Skeletal muscle tissue (tissue), 3 donors: ENCODE measurements at regions not wholly inside any gene's neighbourhood (a gene's known extent, or its start where the extent isn't known, plus 50 kb on each side); places are given as distances from the start of the nearest gene placed in this dataset.
A peak's percentile ranks its signal among the peaks of the same experiment; 100 is the strongest.

Experiments
- H3K27ac ChIP-seq: one replicate; pipeline ENCODE4 v1.7.0; 2013; ENCODE audit warnings: mild to moderate bottlenecking, low read depth, low read length, inconsistent platforms
- H3K27me3 ChIP-seq, 3 donors: one replicate each; pipeline ENCODE4 v1.7.0; 2013; ENCODE audit warnings: low read length in 3 of 3; ENCODE audit not compliant: control insufficient read depth in 3 of 3, insufficient read depth in 3 of 3
- H3K36me3 ChIP-seq, 3 donors: one replicate each; pipeline ENCODE4 v1.7.0; 2013; ENCODE audit warnings: low read length in 3 of 3; ENCODE audit not compliant: control insufficient read depth in 3 of 3, insufficient read depth in 3 of 3
- H3K4me1 ChIP-seq, 3 donors: one replicate each; pipeline ENCODE4 v1.7.0; 2013; ENCODE audit warnings: low read length in 3 of 3, mild to moderate bottlenecking in 3 of 3; ENCODE audit not compliant: control insufficient read depth in 3 of 3, insufficient read depth in 3 of 3
- H3K4me3 ChIP-seq, 3 donors: one replicate each; pipeline ENCODE4 v1.7.0; 2013; ENCODE audit warnings: low read length in 3 of 3
- H3K9ac ChIP-seq, 3 donors: one replicate each; pipeline ENCODE4 v1.7.0; 2013; ENCODE audit warnings: low read length in 3 of 3, mild to moderate bottlenecking in 3 of 3, moderate library complexity in 2 of 3, low read depth in 1 of 3
- H3K9me3 ChIP-seq, 3 donors: one replicate each; pipeline ENCODE4 v1.7.0; 2013; ENCODE audit warnings: low read length in 3 of 3; ENCODE audit not compliant: control insufficient read depth in 3 of 3
- donor health status: Osteomylitis.

GRCh38 chr12:58148976-58149375 is 207.6 kb downstream of the ATP23 start:
- no peak overlapping the region for H3K27ac ChIP-seq
- H3K4me1 ChIP-seq: peaks cover 0 to 3% (median 0%) of the 10 kb centered on the region in 3 donors
- no peak overlapping the region for H3K9ac ChIP-seq
- no peaks in the 10 kb centered on the region for H3K27me3 ChIP-seq
- H3K4me3 ChIP-seq: no peak overlapping the region
- no peaks in the 10 kb centered on the region for H3K36me3 ChIP-seq
- H3K9me3 ChIP-seq: no peaks in the 10 kb centered on the region

- H3K4me1 ChIP-seq: peaks cover 0 to 15% (median 0%) of the 10 kb centered on the region in 3 donors
- H3K9ac ChIP-seq: no peak overlapping the region
- H3K9me3 ChIP-seq: no peaks in the 10 kb centered on the region
- no peaks in the 10 kb centered on the region for H3K27me3 ChIP-seq
- H3K4me3 ChIP-seq: no peak overlapping the region
- H3K27ac ChIP-seq: no peak overlapping the region
- H3K36me3 ChIP-seq: no peaks in the 10 kb centered on the region
Measured at GRCh38 chr12:58154359-58154758, 213.0 kb downstream of the ATP23 start.

GRCh38 chr12:58156697-58157096 is 215.3 kb downstream of the ATP23 start:
- H3K4me3 ChIP-seq: no peak overlapping the region
- no peaks in the 10 kb centered on the region for H3K9me3 ChIP-seq
- H3K9ac ChIP-seq: no peak overlapping the region
- H3K27ac ChIP-seq: no peak overlapping the region
- peaks cover 5 to 28% (median 7%) of the 10 kb centered on the region in 3 donors for H3K4me1 ChIP-seq
- no peaks in the 10 kb centered on the region for H3K27me3 ChIP-seq
- no peaks in the 10 kb centered on the region for H3K36me3 ChIP-seq

- Histone ChIP-seq H3K36me3 (no peaks in the 10 kb centered on the region), H3K4me3 (peak overlapping the region in 1 of 3 donors; percentile 9), H3K9ac (no peak overlapping the region), H3K27me3 (no peaks in the 10 kb centered on the region), H3K27ac (no peak overlapping the region), H3K9me3 (no peaks in the 10 kb centered on the region), H3K4me1 (peaks cover 5 to 29% (median 9%) of the 10 kb centered on the region in 3 donors)
Measured at GRCh38 chr12:58159941-58160340, 218.6 kb downstream of the ATP23 start.

- H3K9ac ChIP-seq: no peak overlapping the region
- H3K4me3 ChIP-seq: no peak overlapping the region
- no peaks in the 10 kb centered on the region for H3K9me3 ChIP-seq
- H3K27me3 ChIP-seq: no peaks in the 10 kb centered on the region
- no peak overlapping the region for H3K27ac ChIP-seq
- H3K4me1 ChIP-seq: peaks cover 5 to 29% (median 9%) of the 10 kb centered on the region in 3 donors
- no peaks in the 10 kb centered on the region for H3K36me3 ChIP-seq
Measured at GRCh38 chr12:58161773-58162172, 220.4 kb downstream of the ATP23 start.

GRCh38 chr12:58163021-58163420 is 221.7 kb downstream of the ATP23 start:
- H3K27me3 ChIP-seq: no peaks in the 10 kb centered on the region

GRCh38 chr12:58166643-58167042 is 225.3 kb downstream of the ATP23 start:
- H3K27ac ChIP-seq: no peak overlapping the region
- no peaks in the 10 kb centered on the region for H3K9me3 ChIP-seq
- no peak overlapping the region for H3K9ac ChIP-seq
- H3K4me3 ChIP-seq: no peak overlapping the region
- no peaks in the 10 kb centered on the region for H3K36me3 ChIP-seq
- H3K27me3 ChIP-seq: no peaks in the 10 kb centered on the region
- peaks cover 0 to 4% (median 1%) of the 10 kb centered on the region in 3 donors for H3K4me1 ChIP-seq

More at GRCh38 chr12:58163021-58163420, 221.7 kb downstream of the ATP23 start:
- no peak overlapping the region for H3K9ac ChIP-seq
- H3K36me3 ChIP-seq: no peaks in the 10 kb centered on the region
- H3K4me1 ChIP-seq: peaks cover 5 to 24% (median 9%) of the 10 kb centered on the region in 3 donors
- H3K27ac ChIP-seq: no peak overlapping the region
- no peaks in the 10 kb centered on the region for H3K9me3 ChIP-seq
- H3K4me3 ChIP-seq: no peak overlapping the region

GRCh38 chr12:58167622-58168021 is 226.3 kb downstream of the ATP23 start:
- H3K9me3 ChIP-seq: no peaks in the 10 kb centered on the region
- no peaks in the 10 kb centered on the region for H3K36me3 ChIP-seq
- H3K4me1 ChIP-seq: peaks cover 0 to 5% (median 0%) of the 10 kb centered on the region in 3 donors
- H3K4me3 ChIP-seq: no peak overlapping the region
- no peaks in the 10 kb centered on the region for H3K27me3 ChIP-seq
- H3K9ac ChIP-seq: no peak overlapping the region
- H3K27ac ChIP-seq: no peak overlapping the region

GRCh38 chr12:58169826-58170225 is 228.5 kb downstream of the ATP23 start:
- peaks cover 0 to 3% (median 0%) of the 10 kb centered on the region in 3 donors for H3K4me1 ChIP-seq
- no peaks in the 10 kb centered on the region for H3K9me3 ChIP-seq
- H3K9ac ChIP-seq: no peak overlapping the region
- no peak overlapping the region for H3K27ac ChIP-seq
- no peak overlapping the region for H3K4me3 ChIP-seq
- H3K27me3 ChIP-seq: no peaks in the 10 kb centered on the region
- no peaks in the 10 kb centered on the region for H3K36me3 ChIP-seq

- Histone ChIP-seq H3K9ac (no peak overlapping the region), H3K4me1 (peaks cover 0 to 3% (median 0%) of the 10 kb centered on the region in 3 donors)
Measured at GRCh38 chr12:58171914-58172313, 230.5 kb downstream of the ATP23 start.

More at GRCh38 chr12:58171914-58172313, 230.5 kb downstream of the ATP23 start:
- Histone ChIP-seq H3K27me3 (no peaks in the 10 kb centered on the region), H3K9me3 (no peaks in the 10 kb centered on the region), H3K4me3 (no peak overlapping the region), H3K27ac (no peak overlapping the region), H3K36me3 (no peaks in the 10 kb centered on the region)
